GM19395 (cell line): ENCODE measurements at regions not wholly inside any gene's neighbourhood (a gene's known extent, or its start where the extent isn't known, plus 50 kb on each side); places are given as distances from the start of the nearest gene placed in this dataset.

Source experiments
- ATAC-seq: cut with Tn5 transposase; IDR thresholded peaks from one replicate; pipeline ENCODE4 v1.9.1; 2021; ENCODE audit warnings: mild to moderate bottlenecking, moderate library complexity; ENCODE audit not compliant: unreplicated experiment

DNA sequence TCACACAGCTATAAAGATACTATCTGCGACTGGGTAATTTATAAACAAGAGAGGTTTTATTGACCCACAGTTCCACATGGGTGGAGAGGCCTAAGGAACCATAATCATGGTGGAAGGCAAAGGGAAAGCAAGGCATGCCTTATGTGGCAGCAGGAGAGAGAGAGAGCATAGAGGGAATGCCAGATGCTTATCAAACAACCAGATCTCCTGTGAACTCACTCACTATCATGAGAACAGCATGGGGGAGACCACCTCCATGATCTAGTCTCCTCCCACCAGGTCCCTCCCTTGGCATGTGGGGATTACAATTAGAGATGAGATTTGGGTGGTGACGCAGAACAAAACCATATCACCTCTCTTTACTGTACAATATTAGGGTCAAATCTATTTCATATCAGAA lies 1101.6 kb upstream of the RAG2 start:
- no peak for ATAC-seq

DNA sequence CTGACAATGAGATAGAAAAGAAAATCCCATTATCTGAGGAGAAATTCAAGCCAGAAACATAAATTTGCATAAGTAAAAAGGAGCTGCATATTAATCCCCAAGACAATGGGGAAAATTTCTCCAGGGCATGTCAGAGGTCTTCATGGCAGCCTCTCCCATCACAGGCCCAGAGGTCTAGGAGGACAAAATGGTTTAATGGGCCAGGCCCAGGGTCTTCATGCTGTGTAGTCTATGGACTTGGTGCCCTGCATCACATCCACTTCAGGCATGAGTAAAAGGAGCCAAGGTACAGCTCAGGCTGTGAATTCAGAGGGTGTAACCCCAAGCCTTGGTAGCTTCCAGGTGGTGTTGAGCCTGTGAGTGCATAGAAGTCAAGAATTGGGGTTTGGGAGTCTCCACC lies 1097.2 kb upstream of the RAG2 start:
- ATAC-seq: no peak

DNA sequence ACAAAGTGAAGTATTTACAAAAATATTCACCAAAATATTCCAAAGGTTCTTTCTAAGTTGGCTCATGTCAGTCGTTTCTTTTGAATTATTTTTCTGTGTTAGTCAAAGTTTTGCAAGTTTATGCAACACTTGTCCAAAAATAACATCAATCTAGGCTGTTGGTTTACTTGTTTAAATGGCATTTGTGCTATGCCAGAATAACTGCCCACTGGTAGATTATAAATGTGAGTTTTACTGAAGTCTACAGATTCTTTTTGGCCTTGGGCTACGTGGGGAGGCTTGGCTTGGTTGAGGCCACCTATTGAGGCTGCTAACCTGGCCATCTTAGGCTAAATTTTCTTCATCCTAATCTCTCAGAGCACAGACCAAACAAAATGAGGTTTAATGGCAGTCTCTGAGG lies 1091.9 kb upstream of the RAG2 start:
- ATAC-seq: no peak

DNA sequence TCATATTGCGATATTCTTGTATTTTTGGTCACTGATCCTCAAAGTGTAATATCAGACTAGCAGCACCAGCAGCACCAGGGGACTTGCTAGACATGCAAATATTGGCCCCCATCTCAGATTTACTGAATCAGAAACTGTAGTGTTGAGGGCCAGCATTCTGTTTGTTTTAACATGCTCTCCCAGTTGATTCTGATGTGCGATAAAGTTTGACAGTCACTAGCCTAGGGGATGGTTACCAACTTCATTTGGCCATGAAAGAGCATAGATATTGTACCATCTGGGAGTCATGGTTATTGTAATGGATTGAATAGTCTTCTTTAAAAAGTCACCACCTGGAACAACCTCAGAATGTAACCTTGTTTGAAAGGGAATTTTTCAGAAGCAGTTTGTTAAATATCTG lies 1090.4 kb upstream of the RAG2 start:
- ATAC-seq: no peak

DNA sequence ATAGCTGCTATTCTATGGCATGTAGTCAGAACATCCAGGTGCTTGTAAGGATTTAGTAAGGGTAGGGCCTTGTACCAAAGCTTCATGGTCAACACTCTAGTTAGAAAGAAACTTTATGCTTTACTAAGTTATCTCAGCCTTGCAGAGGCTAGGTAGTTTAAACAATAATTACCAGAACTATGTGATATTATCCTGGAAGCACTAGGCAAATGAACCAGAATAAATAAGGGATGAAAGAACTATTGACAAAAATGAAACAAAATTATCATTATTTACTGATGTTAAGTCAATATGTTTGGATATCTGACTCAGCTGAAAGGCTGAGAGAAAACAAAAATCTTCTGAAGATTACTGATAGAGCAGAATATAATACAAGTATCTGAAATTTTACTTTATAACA lies 1089.1 kb upstream of the RAG2 start:
- ATAC-seq: no peak

DNA sequence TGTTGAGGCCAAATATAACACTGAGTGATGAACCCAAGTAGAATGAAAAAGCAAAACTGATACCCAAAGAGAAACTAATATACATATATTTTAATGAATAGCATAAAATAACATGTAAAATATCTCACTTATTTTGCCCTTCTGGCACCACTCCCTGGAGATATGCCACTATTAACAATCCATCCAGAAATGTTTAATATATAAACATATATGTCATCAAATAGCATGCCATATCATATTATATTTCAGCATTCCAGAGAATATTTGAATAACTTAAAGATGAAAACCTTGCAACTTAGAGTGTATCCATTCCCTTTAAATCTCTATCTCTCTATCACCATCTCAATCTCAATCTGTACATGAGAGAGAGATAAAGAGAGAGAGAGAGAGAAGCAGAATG lies 1073.3 kb upstream of the RAG2 start:
- no peak for ATAC-seq

DNA sequence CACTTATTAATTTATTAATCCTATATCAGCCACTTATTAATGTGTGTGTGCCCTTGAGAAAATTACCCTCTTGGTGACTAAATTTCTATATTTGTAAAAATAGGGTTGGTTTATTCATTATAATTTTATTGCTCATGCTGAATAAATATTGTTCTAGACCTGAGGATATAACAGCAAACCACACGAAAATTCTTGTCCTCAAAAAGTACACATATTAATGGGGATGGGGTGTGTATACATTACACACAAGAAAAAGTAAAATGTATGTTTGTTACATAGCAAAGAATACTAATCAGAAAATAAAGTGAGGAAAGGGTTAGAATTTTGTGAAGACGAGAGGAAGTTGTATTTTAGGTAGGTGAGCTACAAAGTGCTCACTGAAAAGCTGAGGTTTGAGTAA lies 1068.9 kb upstream of the RAG2 start:
- no peak for ATAC-seq

DNA sequence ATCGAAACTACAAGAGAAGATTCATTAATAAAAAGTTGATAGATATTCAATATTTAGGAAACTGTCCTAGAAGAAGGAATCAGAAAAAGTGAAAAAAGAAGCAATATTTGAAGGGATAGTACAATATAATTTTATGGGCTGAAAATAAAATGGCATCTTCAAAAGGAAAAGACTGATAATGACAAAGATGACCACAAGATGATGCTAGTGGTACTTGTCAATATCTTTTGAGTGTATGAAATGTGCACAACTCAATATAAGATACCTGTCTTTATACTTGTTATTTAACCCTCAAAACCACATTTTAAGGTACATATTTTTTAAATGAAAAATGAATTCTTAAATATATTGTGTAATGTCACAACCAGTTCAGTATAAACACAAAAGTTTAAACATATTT lies 1059.6 kb upstream of the RAG2 start:
- no peak for ATAC-seq

DNA sequence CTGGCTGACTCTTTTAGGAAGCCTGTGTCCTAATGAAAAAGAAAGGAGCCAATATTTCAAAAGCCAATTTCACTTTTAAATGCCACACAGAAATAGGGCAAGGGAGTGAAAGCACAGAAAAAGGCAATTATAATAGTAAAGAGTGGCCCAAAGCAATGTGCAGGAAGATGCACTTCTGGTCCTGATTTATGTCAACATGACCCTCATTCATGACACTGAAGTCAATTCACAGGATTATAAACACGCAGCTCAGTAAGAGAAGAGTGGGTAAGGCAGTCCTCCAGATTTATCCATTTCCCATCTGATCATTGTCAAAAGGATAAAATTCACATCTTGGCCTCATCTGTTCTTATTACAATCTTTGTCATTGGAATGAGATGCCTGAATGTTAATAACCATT lies 1049.7 kb upstream of the RAG2 start:
- ATAC-seq: no peak

DNA sequence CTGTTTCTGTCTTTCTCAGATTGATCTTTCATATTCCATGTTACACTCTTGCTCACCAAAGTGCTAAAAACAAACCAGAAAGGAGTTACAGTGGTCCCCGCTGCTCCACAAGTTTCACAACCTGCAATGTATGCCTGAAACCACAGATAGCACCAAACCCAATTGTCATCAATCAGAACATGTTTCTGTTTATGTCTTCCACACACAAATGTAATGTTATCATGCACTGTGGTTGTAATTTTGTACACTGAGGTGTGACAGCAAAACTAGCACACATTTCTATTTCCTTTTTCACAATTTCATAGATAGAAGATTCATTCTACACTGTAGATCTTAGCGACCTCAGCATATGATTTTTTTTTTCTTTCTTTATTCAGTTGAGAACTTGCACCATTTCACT lies 1045.9 kb upstream of the RAG2 start:
- ATAC-seq: no peak

DNA sequence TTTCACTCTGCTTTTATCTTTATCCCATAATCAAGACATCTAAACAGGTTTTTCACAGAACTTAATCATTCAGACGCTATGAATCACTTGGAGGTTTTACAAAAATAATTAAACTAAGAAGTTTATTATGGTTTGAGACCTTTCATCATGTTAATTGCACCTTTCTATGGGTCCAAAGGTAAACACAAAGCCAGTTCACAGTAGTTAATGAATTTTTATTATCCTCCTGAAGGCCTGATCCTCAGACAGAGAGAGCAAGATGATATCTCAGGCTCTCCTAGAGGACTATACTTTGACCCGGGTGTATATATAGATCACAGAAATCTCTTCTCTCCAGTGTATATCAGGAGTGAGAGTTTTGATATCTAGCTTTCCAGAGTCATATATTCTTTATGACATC lies 1044.3 kb upstream of the RAG2 start:
- ATAC-seq: no peak

DNA sequence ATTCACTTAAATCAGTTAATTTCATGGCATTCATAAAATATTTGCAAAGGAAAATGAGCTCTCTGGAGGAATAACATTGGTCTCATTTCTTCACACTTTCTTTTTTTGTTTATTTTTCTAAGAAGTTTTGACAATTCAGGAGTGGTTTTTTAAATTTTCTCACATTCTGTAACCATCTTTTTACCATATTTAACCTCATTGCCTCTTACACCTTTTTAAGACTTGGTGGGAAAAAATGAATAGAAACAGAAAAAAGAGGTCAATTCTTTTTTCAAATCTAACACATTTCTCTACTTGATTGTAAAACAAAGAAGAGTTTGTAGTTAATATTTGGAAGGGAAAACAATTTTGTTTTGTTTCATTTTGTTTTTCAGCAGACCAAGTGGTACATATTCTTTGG lies 1034.7 kb upstream of the RAG2 start:
- no peak for ATAC-seq

DNA sequence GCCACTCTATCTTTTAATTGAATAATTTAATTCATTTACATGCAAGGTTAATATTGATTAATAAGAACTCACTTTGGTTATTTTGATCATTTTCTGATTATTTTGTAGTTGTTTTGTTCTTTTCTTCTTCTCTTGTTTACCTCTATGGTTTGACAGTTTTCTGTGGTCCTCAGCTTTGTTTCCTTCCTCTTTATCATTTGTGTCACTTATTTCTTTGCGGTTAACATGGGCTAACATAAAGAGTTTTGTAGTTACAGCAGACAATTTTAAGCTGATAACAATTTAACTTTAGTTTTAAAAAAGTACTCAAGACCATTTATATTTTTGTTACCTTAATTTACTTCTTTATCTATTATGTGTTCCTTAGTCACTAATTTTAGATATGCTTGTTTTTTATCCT lies 1032.8 kb upstream of the RAG2 start:
- no peak for ATAC-seq

DNA sequence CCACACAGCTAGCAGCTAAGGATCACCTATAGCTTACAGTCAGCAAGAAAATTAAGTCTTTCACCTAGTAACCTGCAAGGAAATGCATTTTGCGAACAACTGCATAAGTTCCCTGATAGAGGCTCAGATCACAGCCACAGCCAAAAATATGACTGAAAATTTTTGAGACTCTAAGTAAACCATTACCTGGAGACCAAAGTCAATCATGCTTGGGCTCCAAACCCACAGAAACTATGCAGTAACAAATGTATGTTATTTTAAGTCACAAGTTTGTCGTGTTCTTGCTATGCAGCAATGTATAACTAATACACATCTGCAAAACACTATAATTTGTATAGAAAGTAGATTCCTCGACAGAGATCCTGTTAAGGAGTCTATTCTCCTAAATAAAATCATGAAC lies 1025.7 kb upstream of the RAG2 start:
- ATAC-seq: no peak

DNA sequence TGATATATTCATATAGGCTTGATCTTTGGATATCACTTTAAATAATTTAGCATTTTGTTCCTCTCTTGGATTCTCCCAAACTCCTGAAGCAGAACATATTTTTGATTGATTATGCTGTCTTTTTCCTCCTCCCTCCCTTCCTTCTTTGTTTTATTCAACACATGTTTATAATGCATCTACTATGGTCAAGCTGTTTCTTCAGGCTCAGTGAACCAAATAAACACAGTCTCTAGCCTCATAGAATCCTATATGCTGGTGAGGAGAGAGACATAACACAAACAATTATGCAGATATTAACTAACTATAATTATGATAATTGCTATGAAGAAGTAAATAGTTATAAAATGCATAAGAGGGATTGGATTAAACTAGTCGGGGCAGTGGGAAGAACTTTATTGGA lies 1023.6 kb upstream of the RAG2 start:
- no peak for ATAC-seq

DNA sequence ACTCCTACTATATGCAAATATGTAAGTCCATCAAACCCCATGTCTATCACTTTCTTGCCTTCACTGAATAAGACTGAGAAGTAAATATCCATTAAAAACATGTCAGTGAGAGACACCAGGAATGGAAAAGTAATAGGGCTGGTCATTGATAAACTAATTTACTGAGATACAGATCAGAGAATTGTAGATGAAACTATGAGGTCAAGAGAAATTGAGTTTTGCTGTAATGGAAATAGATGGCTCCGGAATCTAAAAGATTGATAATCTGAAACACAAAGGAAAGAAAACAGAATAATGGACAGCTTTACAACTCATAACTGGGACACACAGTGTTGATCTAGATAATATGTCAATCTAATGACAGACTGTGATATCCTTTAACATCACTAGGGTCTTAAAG lies 1018.3 kb upstream of the RAG2 start:
- ATAC-seq: no peak

DNA sequence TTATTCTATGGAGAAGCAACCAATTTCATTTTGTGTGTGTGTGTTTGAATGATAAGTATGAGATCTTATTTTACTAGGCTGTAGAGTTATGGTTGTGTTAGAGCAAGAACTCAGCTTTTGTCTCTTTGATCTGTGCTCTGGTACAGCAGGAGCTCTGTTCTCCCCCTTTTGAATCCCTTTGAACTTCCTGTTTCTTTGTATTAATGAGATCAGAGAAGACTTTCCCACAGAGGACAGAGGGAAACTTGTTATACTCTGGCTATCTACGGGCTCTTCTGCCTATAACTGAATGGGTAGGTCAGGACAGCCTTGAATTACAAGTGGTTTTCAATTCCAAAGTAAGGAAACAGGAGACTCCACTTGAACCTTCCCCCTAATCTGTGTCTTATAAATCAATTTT lies 1015.0 kb upstream of the RAG2 start:
- ATAC-seq: no peak

DNA sequence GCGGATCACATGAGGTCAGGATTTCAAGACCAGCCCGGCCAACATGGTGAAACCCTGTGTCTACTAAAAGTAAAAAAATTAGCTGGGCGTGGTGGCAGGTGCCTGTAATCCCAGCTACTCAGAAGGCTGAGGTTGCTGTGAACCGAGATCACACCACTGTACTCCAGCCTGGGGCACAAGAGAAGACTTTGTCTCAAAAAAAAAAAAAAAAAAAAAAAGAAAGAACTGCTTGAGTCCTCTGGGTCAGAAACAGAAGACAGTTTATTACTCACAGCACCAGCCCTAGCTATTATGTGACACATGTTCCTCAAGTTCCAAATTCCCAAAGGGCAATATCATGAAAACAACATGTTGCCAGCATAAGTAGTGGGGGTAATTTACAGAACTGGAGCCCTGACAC lies 1014.1 kb upstream of the RAG2 start:
- no peak for ATAC-seq

DNA sequence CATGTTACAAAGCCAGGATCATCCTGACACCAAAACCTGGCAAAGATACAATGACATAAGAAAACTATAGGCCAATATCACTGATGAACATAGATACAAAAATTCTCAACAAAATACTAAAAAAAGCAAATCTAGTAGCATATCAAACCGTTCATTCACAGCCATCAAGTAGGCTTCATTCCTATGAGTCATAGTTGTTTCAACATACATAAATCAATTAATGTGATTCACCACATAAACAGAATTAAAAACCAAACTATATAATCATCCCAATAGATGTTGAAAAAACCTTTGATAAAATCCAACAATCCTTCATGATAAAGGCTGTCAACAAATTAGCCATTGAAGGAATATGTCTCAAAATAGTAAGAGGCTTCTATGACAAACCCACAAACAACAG lies 1007.2 kb upstream of the RAG2 start:
- ATAC-seq: no peak

DNA sequence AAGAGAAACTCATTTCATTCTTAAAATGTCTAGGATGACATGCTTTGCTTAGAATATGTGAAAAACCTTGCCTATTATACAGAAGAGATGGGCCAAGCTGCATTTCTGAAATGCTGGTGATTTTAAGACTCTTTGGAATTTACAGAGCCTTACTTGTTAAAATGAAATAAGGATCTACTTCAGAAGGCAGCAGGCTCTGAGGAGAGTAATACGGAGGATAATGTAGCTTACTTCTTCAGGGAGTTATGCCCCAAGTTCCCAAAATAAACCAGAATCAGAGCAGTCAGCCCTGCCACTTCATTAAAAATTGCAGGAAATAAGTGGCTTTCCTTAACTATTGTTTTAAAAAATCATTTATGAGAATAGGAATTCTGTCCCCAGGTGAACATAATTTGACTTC lies 1000.3 kb upstream of the RAG2 start:
- ATAC-seq: no peak

DNA sequence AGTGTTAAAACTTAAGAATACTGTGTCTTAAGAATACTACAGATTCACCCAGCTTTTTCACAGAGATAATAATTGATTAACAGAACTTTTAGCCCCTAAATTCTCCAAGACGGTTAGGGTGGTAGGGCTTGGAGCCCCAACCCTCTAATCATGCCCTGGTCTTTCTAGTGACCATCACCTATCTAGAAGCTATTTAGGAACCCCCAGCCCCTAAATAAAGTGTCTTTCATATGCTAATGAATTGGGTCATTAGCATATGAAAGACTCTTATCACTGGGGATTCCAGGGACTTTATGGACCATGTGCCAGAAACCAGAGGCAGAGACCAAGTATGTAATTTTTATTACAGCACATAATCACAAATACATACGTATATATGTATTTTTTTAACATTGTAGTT lies 999.7 kb upstream of the RAG2 start:
- ATAC-seq: no peak

DNA sequence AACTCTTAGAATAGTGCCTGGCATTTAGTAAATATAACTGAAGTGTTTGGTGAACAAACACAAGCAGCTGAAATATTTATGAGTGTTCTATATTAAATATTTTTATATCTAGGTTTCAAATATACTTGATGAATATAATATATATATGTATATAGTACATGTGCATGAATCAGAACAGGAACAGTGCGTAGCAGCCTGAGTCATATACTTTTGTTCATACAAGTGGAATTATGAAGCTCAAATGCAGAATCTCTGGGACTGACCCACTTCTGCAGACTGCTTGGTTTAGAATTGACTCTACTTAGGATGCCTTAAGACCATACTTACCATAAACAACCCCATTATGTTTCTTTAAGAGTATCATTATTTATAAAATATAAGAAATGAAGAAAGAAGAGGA lies 997.8 kb upstream of the RAG2 start:
- ATAC-seq: no peak

DNA sequence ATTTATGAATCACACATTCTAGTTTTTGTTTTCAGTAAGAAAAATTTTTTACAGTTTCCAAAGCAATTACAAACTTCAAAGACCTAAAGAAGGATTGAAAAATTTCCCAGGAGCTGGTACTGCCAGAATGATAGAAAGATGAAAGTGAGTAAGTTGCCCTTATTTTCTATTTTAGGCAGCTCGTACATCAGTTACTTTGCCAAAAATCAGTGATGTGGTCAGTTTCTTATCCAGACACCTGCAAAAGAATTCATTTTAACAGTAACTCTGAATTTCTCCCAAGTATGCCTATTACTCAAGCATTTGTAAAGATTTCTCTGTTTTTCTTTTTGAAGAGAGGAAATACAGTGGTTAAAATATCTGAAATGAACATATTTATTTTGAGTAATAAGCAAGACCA lies 976.3 kb upstream of the RAG2 start:
- no peak for ATAC-seq

DNA sequence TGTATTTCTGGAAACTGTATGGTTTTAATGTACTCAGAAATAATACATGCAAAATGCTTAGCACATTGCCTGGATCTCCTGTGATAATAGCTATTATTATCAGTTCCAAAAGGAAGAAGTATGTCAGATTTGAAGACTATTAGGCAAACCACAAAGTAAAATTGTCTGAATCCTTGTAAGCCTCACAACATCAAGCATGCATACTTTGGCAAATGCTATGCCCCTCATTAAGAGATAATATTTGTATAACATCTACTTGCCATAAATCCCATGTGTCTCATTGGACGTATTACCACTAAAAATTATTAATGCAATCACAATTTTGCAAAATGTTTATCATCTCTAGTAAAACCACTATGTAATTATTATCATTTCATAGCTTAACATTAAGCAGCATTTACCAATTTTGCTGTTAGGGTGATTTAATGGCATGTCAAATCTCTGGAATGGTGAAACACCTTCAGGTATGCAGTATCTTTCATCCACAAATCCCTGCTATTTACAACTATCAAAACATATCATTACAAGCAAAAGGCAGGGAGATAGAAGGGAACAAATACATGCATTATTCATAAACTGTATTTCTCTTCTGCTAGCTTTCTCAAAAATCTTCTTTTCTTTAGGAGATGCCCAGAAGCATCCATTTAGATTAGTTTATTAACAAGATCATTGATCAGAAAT lies 974.6 kb upstream of the RAG2 start:
- no peak for ATAC-seq
